HG03571 (cell line): ENCODE measurements at regions not wholly inside any gene's neighbourhood (a gene's known extent, or its start where the extent isn't known, plus 50 kb on each side); places are given as distances from the start of the nearest gene placed in this dataset.
A peak's percentile ranks its signal among the peaks of the same experiment; 100 is the strongest.

Source experiments
- ATAC-seq: cut with Tn5 transposase; IDR thresholded peaks from one replicate; pipeline ENCODE4 v1.9.1; 2021; ENCODE audit not compliant: unreplicated experiment

GRCh38 chr6:56771189-56771588 is 128.5 kb upstream of the DST start:
- ATAC-seq: no peak

DNA sequence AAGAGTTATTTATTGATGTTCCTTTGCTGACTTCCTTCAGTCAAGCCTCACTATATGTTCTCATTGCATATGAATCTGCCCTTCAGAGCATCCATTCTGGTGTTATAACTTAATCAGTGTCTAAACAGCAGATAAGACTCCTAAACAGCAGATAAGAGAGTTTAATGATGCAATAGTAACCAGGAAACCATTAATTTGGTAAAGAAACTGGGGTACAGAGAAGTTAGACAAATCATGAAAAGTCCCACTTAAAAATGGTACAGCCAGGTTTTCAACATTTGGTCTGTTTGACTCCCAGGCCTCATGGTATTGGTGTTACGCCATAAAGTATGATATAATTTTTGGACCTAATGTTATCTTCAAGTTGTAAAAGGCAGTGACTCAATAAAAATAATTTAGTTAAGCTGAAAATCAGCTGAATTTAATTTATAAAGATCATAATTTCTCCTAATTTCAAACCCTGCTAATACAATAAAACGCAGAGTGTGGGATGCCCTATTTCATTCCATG is 127.4 kb upstream of the DST start:
- ATAC-seq: no peak

GRCh38 chr6:56767892-56768531 is 125.3 kb upstream of the DST start:
- no peak for ATAC-seq

GRCh38 chr6:56767435-56767834 is 124.7 kb upstream of the DST start:
- ATAC-seq: no peak

GRCh38 chr6:56766806-56767178 is 124.1 kb upstream of the DST start:
- ATAC-seq: peak; percentile 63

DNA sequence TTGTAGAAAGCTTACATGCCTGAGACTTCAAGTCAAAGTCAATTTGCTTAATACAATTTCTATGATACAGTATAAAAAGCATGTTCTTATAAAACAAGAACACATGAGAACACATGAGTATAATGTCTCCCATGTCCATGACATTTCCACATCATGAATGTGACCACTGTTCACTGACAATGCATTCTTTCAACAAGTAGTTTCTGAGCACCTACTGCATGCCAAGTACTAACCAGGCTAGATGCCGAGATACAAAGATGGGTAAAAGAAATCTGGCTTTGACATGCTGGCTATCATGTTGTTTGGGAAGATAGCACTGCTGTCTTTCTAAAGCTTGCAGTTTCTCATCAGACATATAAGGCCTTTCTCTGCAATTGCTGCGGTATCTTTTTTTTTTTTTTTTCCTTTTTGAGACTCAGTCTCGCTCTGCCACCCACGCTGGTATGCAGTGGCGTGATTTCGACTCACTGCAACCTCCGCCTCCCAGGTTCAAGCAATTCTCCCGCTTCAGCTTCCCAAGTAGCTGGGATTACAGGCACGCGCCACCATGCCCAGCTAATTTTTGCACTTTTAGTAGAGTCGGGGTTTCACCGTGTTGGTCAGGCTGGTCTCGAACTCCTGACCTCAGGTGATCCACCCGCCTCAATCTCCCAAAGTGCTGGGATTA is 123.6 kb upstream of the DST start:
- ATAC-seq: no peak

- ATAC-seq: no peak
Observed at GRCh38 chr6:56765494-56765893, 122.8 kb upstream of the DST start.

DNA sequence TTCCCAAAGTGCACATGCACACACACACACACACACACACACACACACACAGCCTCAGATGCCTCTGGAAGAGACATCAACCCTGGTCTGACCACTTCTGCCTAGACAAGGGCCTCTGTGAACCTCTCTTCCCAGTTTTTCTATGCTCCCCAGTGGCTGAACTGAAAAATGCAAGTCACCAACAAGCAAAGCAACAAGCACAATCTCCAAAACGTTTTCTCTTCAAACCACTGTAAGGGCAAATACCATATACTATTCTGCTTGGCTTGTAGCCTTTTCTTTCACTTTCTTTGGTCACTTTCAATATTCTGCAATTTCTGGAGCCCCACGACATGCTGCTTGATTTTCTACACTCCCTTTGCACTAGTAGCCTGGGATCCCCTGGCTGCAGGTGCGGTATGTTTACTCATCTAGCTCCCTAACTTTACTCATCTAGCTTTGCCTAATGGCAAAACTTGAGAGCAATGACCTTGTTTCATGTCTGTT is 121.4 kb upstream of the DST start:
- peak; percentile 37 for ATAC-seq

DNA sequence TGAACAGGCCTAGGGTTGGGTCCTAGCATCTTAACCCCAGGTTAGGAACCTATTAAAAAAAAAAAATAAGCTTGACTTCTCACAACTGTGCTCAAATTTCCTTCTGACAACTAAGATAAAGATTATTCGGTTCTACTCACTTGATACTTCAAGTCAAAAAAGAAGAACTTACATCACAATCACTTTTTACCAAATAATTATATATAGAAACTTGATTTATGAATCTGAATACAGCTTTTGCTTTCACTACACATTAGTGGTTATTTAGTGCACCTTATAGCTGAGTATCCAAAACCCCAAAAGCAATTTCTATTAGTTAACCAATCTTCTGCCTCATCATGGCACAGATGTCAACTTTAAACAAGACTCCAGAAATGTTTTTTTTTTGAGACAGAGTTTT is 119.0 kb upstream of the DST start:
- no peak for ATAC-seq

DNA sequence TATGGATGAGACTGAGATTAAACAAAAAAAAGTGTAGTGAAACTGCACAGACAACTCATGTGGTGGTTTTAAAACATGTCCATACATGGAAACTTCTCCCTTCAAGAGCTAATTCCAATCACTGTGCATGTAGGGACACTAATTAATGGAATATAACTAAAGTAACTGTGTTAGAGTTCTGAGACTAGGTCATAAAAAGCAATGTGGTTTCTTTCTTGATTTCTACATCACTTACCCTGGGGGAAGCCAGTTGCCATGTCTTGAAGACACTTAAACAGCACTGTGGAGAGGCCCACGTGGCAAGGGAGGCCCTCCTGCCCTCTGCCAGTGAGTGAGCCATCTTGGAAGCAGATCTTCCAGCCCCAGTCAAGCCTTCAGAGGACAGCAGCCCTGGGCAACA is 118.2 kb upstream of the DST start:
- no peak for ATAC-seq

GRCh38 chr6:56759521-56759920 is 116.8 kb upstream of the DST start:
- no peak for ATAC-seq

GRCh38 chr6:56758553-56758952 is 115.9 kb upstream of the DST start:
- no peak for ATAC-seq

- ATAC-seq: no peak
Observed at GRCh38 chr6:56758120-56758519, 115.4 kb upstream of the DST start.

- no peak for ATAC-seq
Observed at GRCh38 chr6:56757588-56757984, 114.9 kb upstream of the DST start.

- no peak for ATAC-seq
Observed at GRCh38 chr6:56756791-56757587, 114.3 kb upstream of the DST start.

DNA sequence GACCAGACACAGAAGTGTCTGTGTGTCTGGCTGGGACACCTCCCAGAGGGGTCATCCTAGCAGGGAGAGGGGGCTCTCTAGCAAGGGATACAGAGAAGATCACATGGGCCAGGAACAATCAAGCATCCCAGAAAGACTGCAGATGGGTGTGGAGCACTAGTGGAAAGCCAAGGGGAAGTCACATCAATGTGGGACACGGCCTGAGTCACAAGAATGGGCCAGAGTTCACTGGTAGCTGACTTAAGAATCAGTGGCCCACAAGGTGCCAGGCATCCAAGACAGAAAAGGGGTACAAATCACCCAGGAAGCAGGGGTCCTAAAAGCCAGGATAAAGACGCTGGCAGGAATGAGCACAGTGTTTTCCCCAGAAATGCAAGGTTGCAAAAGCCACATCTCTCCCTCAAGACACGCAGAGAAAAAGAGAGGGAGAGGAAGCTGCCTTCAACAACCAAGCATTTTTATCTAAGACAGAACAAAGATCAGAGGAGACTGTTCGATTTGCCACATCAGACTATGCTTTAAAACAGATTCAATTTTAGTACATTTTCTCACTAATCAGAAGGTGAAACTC is 113.6 kb upstream of the DST start:
- ATAC-seq: no peak

- ATAC-seq: no peak
Observed at GRCh38 chr6:56755040-56755439, 112.4 kb upstream of the DST start.

DNA sequence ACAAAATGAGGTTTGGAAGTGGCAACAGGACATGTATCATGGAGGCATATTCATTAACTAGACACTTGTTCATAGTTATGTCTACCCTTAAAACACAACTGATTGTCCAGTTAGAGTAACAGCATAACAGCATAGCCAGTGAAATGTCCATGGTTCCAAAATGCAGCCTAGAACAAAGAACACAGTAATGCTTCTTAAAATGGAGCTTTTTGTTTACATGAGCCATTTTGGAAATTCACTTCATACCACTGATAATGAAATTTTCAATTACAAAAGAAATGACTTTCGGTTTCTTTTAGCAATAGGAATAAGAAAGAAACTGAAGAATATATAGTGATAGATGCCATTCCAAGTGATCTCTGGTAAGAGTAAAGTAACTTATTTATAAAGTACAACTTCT is 111.1 kb upstream of the DST start:
- no peak for ATAC-seq

DNA sequence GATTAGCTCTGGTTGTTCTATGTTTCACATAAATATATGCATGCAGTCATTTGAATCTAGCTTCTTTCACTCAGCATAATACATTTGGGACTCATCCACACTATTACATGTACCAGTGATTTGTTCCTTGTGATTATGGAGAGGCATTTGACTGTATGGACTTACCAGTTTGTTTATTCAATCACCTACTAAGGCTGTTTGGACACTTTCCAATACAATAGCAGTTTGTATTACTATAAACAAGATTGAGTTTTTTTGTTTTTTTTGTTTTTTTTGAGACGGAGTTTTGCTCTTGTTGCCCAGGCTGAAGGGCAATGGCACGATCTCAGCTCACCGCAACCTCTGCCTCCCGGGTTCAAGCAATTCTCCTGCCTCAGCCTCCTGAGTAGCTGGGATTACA is 109.8 kb upstream of the DST start:
- no peak for ATAC-seq

GRCh38 chr6:56752009-56752408 is 109.3 kb upstream of the DST start:
- no peak for ATAC-seq

DNA sequence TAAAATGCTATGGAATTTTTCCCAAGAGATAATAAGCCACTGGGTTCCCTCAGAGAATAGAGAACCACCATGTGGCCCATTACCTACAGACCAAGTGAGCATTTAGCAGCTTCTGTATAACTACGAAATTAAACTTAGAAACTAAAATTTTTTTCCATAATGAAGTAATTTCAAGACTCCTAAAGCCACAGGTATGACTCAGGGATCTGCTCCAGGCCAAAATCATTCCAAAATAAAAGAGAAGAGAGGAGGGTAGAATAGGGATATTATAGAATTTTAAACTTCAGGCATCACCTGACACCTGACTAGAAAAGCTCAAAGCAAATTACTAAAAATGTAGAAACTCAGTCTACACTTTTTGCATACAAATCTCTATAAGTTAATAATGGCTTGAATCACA is 108.9 kb upstream of the DST start:
- ATAC-seq: no peak

- no peak for ATAC-seq
Observed at GRCh38 chr6:56750686-56751085, 108.0 kb upstream of the DST start.
